Gastroesophageal sphincter (tissue), 4 donors: ENCODE measurements at regions not wholly inside any gene's neighbourhood (a gene's known extent, or its start where the extent isn't known, plus 50 kb on each side); places are given as distances from the start of the nearest gene placed in this dataset.

Experiments used
- ATAC-seq: fragments of 150-250 bp; one replicate; pipeline ENCODE4 v1.9.1; 2016; ENCODE audit warnings: mild to moderate bottlenecking, moderate library complexity
- H3K27ac ChIP-seq, 4 donors: fragments of 200-600 bp; sonication (generic) in 3 of 4; 1 replicate in 3 of 4; 2 replicates in 1 of 4; pipeline ENCODE4 v1.5.1; 2016 to 2019
- H3K27me3 ChIP-seq: fragments of 200-600 bp; sonication (generic); one replicate; pipeline ENCODE4 v1.5.1; 2019
- H3K36me3 ChIP-seq, 2 donors: fragments of 200-600 bp; sonication (generic); one replicate each; pipeline ENCODE4 v1.5.1; 2019; ENCODE audit warnings: control low read depth in 1 of 2
- H3K4me1 ChIP-seq, 3 donors: fragments of 200-600 bp; sonication (generic); 1 replicate in 2 of 3; 2 replicates in 1 of 3; pipeline ENCODE4 v1.5.1; 2016 to 2019; ENCODE audit warnings: control low read depth in 2 of 3
- H3K4me3 ChIP-seq, 2 donors: fragments of 200-600 bp; sonication (generic); one replicate each; pipeline ENCODE4 v1.5.1; 2019; ENCODE audit warnings: mild to moderate bottlenecking in 1 of 2, moderate library complexity in 1 of 2
- H3K9me3 ChIP-seq, 3 donors: fragments of 200-600 bp; sonication (generic); one replicate each; pipeline ENCODE4 v1.5.1; 2017 to 2019; ENCODE audit warnings: control low read depth in 2 of 3
- EP300 ChIP-seq: sonication (generic); formaldehyde crosslinking; IDR thresholded peaks from one replicate; pipeline ENCODE4 v1.6.1; 2017; ENCODE audit warnings: antibody characterized with exemption, mild to moderate bottlenecking
- POLR2A ChIP-seq, 2 donors: fragments of 450-650 bp; IDR thresholded peaks; one replicate each; pipeline ENCODE4 v1.6.1; 2017; ENCODE audit warnings: antibody characterized with exemption in 2 of 2, mild to moderate bottlenecking in 2 of 2, moderate library complexity in 1 of 2
- POLR2AphosphoS5 ChIP-seq: sonication (generic); formaldehyde crosslinking; IDR thresholded peaks from one replicate; pipeline ENCODE4 v1.6.1; 2017; ENCODE audit warnings: antibody characterized with exemption
- WGBS, 2 donors: methylation state at CpG; one replicate each; pipeline ENCODE4 v1.1.5; 2018; ENCODE audit warnings: low coverage in 1 of 2; 5-methylcytosine and 5-hydroxymethylcytosine counted together
- TF ChIP-seq, protein P1 (sequence below), 4 experiments: fragments of 200-600 bp in 2 of 4; fragments of 450-650 bp in 2 of 4; sonication (generic) in 1 of 4; IDR thresholded peaks; one replicate each; pipeline ENCODE4 v1.5.1; 2017 to 2019; ENCODE audit warnings: antibody characterized with exemption in 4 of 4, mild to moderate bottlenecking in 2 of 4, moderate library complexity in 2 of 4

DNA sequence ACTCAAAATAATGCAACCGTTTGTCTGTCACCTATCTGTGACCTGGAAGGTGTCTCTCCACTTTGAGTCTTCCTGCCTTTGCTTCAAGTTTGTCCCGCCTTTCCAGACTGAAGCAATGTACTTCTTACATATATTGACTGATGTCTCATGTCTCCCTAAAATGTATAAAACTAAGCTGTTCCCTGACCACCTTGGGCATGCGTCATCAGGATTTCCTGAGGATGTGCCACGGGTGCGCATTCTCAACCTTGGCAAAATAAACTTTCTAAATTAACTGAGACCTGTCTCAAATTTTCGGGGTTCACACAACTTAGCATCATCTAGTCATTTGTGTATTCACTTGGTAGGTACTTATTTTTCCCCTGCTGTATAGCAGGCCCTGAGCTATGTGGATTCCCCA, 65.3 kb upstream of the JCAD start:
- Histone ChIP-seq H3K9me3 (no peaks in the 10 kb centered on the region), H3K4me1 (no peaks in the 10 kb centered on the region), H3K36me3 (no peaks in the 10 kb centered on the region), H3K4me3 (no peak overlapping the region), H3K27me3 (no peaks in the 10 kb centered on the region), H3K27ac (no peak overlapping the region)
- ATAC-seq: no peak
- TF ChIP-seq POLR2A (IDR thresholded peaks at IDR 0.05) (no peak), EP300 (no peak), POLR2AphosphoS5 (no peak)
- TF ChIP-seq, protein P1, sequence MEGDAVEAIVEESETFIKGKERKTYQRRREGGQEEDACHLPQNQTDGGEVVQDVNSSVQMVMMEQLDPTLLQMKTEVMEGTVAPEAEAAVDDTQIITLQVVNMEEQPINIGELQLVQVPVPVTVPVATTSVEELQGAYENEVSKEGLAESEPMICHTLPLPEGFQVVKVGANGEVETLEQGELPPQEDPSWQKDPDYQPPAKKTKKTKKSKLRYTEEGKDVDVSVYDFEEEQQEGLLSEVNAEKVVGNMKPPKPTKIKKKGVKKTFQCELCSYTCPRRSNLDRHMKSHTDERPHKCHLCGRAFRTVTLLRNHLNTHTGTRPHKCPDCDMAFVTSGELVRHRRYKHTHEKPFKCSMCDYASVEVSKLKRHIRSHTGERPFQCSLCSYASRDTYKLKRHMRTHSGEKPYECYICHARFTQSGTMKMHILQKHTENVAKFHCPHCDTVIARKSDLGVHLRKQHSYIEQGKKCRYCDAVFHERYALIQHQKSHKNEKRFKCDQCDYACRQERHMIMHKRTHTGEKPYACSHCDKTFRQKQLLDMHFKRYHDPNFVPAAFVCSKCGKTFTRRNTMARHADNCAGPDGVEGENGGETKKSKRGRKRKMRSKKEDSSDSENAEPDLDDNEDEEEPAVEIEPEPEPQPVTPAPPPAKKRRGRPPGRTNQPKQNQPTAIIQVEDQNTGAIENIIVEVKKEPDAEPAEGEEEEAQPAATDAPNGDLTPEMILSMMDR (IDR thresholded peaks at IDR 0.05): no peak
- 77 to 87% methylated on average over 4 to 6 of the region's 6 CpGs for WGBS, 2 donors

DNA sequence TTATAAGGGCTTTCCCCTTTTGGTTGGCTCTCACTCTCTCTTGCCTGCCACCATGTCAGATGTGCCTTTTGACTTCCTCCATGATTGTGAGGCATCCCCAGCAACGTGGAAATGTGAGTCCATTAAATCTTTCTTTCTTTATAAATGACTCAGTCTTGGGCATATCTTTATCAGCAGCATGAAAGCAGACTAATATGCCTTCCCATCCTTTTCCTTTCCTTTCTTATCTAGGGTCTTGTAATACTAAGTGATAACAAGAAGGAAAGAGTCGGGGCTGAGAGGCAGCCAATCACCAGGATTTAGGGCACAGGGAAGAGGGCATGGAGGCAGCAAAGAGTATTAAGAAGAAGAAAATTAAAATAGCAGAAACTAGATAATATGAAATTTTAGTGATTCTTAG, 62.0 kb upstream of the JCAD start:
- no peaks in the 10 kb centered on the region for H3K27me3 ChIP-seq
- no peak for TF ChIP-seq EP300
- no peak for TF ChIP-seq POLR2AphosphoS5
- TF ChIP-seq, protein P1 (IDR thresholded peaks at IDR 0.05): no peak
- no peak for TF ChIP-seq POLR2A (IDR thresholded peaks at IDR 0.05)
- no peaks in the 10 kb centered on the region for H3K9me3 ChIP-seq
- H3K27ac ChIP-seq: no peak overlapping the region
- 81 to 89% methylated on average over 1 to 2 of the region's 2 CpGs for WGBS, 2 donors
- no peaks in the 10 kb centered on the region for H3K36me3 ChIP-seq
- peaks cover 0 to under 1% (median 0%) of the 10 kb centered on the region in 3 donors for H3K4me1 ChIP-seq
- no peak for ATAC-seq
- H3K4me3 ChIP-seq: no peak overlapping the region

DNA sequence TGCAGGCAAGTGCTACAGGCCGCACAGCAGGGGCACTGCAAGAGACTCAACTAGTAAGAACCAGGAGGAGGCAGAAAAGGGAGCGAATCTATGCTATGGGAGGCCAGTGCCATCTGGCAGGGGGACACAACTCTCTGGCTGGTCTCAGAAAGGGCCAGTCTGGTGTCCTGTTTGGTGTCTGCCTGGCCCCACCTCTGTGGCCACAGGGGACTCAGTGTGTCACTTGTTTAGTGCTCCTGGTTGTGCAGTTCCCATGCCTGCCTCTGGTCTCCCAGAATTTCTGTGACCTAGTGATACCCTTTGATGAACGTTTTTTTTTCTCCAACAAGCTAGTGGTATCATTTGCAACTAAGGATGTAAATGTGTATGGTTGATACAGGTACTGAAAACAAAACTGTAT, 59.2 kb upstream of the JCAD start:
- no peaks in the 10 kb centered on the region for H3K36me3 ChIP-seq
- H3K4me3 ChIP-seq: no peak overlapping the region
- no peak overlapping the region for H3K27ac ChIP-seq
- H3K9me3 ChIP-seq: no peaks in the 10 kb centered on the region
- peaks cover 0 to 19% (median 0%) of the 10 kb centered on the region in 3 donors for H3K4me1 ChIP-seq
- WGBS, 2 donors: 44 to 50% methylated on average over 1 of the region's 3 CpGs
- ATAC-seq: no peak
- no peaks in the 10 kb centered on the region for H3K27me3 ChIP-seq
- no peak for TF ChIP-seq POLR2AphosphoS5
- no peak for TF ChIP-seq POLR2A (IDR thresholded peaks at IDR 0.05)
- TF ChIP-seq EP300: no peak
- TF ChIP-seq, protein P1 (IDR thresholded peaks at IDR 0.05): no peak

- TF ChIP-seq POLR2AphosphoS5 (no peak), POLR2A (IDR thresholded peaks at IDR 0.05) (no peak), EP300 (no peak)
- TF ChIP-seq, protein P1 (IDR thresholded peaks at IDR 0.05): no peak
- H3K36me3 ChIP-seq: no peaks in the 10 kb centered on the region
- H3K27ac ChIP-seq: no peak overlapping the region
- ATAC-seq: no peak
- H3K27me3 ChIP-seq: no peaks in the 10 kb centered on the region
- no peaks in the 10 kb centered on the region for H3K9me3 ChIP-seq
- H3K4me1 ChIP-seq: peaks cover 0 to 19% (median 0%) of the 10 kb centered on the region in 3 donors
- 78 to 92% methylated on average over 5 to 7 of the region's 9 CpGs for whole genome bisulfite sequencing, 2 donors
- no peak overlapping the region for H3K4me3 ChIP-seq
Observed at GRCh38 chr10:30117812-30118501, 58.6 kb upstream of the JCAD start.

- H3K4me3 ChIP-seq: no peak overlapping the region
- TF ChIP-seq, protein P1 (IDR thresholded peaks at IDR 0.05): no peak
- no peak for TF ChIP-seq POLR2AphosphoS5
Observed at GRCh38 chr10:30116041-30116491, 56.7 kb upstream of the JCAD start.

More at GRCh38 chr10:30116041-30116491, 56.7 kb upstream of the JCAD start:
- no peaks in the 10 kb centered on the region for H3K9me3 ChIP-seq
- H3K27me3 ChIP-seq: no peaks in the 10 kb centered on the region
- ATAC-seq: peak; percentile 14
- no peaks in the 10 kb centered on the region for H3K36me3 ChIP-seq
- 14 to 71% methylated on average over 5 of the region's 7 CpGs for WGBS, 2 donors
- H3K27ac ChIP-seq: no peak overlapping the region
- H3K4me1 ChIP-seq: peaks cover 0 to 19% (median 0%) of the 10 kb centered on the region in 3 donors
